SK-N-MC (cell line): ENCODE measurements at regions not wholly inside any gene's neighbourhood (a gene's known extent, or its start where the extent isn't known, plus 50 kb on each side); places are given as distances from the start of the nearest gene placed in this dataset.

Source experiments
- DNase-seq: peaks from one replicate; pipeline ENCODE4 v3.0.0-alpha.2; 2011; ENCODE audit warnings: low read depth, low spot score
- H3K27ac ChIP-seq: fragments of 200-600 bp; sonication (generic); 2 replicates; pipeline ENCODE4 v1.5.1; 2016; ENCODE audit warnings: mixed run types
- H3K36me3 ChIP-seq: fragments of 200-600 bp; sonication (generic); 2 replicates; pipeline ENCODE4 v1.6.1; 2017; ENCODE audit warnings: antibody characterized with exemption, low read length, mixed read lengths; ENCODE audit not compliant: insufficient read depth
- H3K4me3 ChIP-seq: fragments of 200-600 bp; sonication (generic); 2 replicates; pipeline ENCODE4 v1.5.1; 2016
- H3K9ac ChIP-seq: fragments of 200-600 bp; sonication (generic); 2 replicates; pipeline ENCODE4 v1.8.0; 2017; ENCODE audit warnings: mixed run types, mixed read lengths; ENCODE audit not compliant: insufficient read length
- H3K9me3 ChIP-seq: fragments of 200-600 bp; sonication (generic); 2 replicates; pipeline ENCODE4 v1.6.1; 2017; ENCODE audit warnings: low read depth, mild to moderate bottlenecking, antibody characterized with exemption, low read length, moderate library complexity, mixed read lengths
- EZH2 ChIP-seq: fragments of 200-600 bp; sonication (generic); IDR thresholded peaks from one replicate; pipeline ENCODE4 v1.6.1; 2017; ENCODE audit warnings: antibody characterized with exemption
- FOXP2 ChIP-seq: optimal IDR thresholded peaks from 2 replicates; pipeline ENCODE3; 2011; ENCODE audit warnings: mild to moderate bottlenecking, moderate library complexity; ENCODE audit not compliant: insufficient read depth; ENCODE audit errors: extremely low read length, control extremely low read depth
- POLR2AphosphoS5 ChIP-seq: IDR thresholded peaks from 2 replicates; pipeline ENCODE4 v1.6.1; 2012; ENCODE audit warnings: mild to moderate bottlenecking, low read depth, low read length, borderline replicate concordance

DNA sequence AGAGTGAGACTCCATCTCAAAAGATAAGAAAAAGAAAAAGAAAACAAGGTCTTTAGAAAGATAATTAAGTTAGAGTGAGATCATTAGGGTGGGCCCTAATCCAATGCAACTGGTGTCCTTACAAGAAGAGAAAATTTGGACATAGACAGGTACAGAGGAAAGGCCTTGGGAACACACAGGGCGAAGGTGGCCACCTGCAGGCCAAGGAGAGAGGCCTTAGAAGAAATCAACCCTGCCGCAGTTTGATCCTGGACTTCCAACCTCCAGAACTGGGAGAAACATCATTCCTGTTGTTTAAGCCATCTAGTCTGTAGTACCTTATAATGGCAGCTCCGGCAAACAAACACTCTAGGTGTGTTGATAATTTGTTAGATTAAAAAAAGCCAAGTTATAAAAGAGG, 491.9 kb downstream of the MED13L start:
- H3K36me3 ChIP-seq: no peaks in the 10 kb centered on the region
- TF ChIP-seq FOXP2: no peak
- TF ChIP-seq POLR2AphosphoS5: no peak
- TF ChIP-seq EZH2: no peak
- H3K4me3 ChIP-seq: no peak overlapping the region
- H3K9ac ChIP-seq: no peak overlapping the region
- H3K27ac ChIP-seq: no peak overlapping the region
- DNase-seq: no peak
- no peaks in the 10 kb centered on the region for H3K9me3 ChIP-seq

DNA sequence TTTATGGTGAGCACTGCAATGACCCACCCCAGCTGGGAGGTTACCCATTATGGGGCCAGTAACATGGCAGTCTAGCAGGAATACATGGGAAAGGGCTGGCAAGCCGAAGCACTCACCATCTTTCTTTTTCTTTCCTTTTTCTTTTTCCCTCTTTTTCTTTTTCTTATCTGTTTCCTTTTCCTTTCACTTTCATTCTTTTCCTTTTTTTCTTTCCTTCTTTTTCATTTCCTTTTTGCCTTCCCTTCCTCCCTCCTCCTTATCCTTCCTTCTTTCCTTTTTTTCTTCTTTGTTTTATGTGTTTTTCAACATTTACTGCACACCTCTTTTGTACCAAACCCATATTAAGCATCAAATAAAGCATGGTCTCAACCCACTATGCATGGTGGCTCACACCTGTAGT, 501.1 kb downstream of the MED13L start:
- H3K27ac ChIP-seq: no peak overlapping the region
- no peak for DNase-seq
- no peak overlapping the region for H3K4me3 ChIP-seq
- H3K9me3 ChIP-seq: no peaks in the 10 kb centered on the region
- no peak overlapping the region for H3K9ac ChIP-seq
- TF ChIP-seq POLR2AphosphoS5 (no peak), EZH2 (no peak), FOXP2 (no peak)
- H3K36me3 ChIP-seq: no peaks in the 10 kb centered on the region

DNA sequence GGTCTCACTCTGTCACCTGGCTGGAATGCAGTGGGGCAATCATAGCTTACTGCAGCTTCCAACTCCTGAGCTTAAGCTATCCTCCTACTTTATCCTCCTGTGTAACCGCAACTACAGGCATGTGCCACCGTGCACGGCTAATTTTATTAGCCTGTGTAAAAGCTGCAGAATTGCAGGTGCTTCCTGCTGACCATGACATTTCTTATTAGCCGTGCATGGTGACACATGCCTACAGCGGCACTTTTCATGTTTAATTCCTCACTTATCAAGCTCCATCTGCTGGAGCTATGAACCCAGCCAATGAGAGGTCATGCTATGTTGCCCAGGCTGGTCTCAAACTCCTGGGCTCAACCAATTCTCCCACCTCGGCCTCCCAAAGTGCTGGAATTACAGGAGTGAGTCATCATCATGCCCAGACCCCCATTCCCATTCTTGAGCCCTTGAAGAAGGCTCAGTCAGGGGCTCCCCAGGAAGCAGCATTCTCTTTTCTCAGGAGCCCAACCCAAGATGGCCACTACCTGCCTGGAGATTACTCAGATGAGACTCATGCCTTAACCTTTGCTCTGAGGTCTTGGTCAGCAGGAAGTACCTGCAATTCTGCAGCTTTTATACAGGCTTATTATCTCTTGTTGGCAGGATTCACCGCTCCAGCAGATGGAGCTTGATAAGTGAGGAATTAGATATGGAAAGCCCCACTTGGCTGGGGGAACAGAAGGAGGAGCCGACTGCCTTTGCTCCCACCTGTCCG, 503.2 kb downstream of the MED13L start:
- H3K27ac ChIP-seq: no peak overlapping the region
- no peaks in the 10 kb centered on the region for H3K9me3 ChIP-seq
- H3K9ac ChIP-seq: no peak overlapping the region
- no peaks in the 10 kb centered on the region for H3K36me3 ChIP-seq
- TF ChIP-seq POLR2AphosphoS5: no peak
- no peak for TF ChIP-seq FOXP2
- TF ChIP-seq EZH2: no peak
- DNase-seq: no peak
- H3K4me3 ChIP-seq: no peak overlapping the region

DNA sequence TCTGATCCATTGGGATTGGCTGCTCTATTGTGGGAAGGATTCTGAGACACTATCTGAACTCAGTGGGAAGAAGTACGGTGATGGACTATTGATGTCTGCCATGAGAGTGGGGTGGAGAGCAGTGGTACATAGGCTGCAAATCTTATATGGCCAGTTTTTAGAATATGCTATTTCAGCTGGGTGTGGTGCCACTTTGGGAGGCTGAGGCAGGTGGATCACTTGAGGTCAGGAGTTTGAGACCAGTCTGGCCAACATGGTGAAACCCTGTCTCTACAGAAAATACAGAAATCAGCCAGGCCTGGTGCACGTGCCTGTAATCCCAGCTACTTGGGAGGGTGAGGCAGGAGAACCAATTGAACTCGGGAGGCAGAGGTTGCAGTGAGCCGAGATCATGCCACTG, 505.9 kb downstream of the MED13L start:
- Histone ChIP-seq H3K27ac (no peak overlapping the region), H3K9me3 (no peaks in the 10 kb centered on the region), H3K4me3 (no peak overlapping the region), H3K9ac (no peak overlapping the region), H3K36me3 (no peaks in the 10 kb centered on the region)
- TF ChIP-seq FOXP2 (no peak), EZH2 (no peak), POLR2AphosphoS5 (no peak)
- DNase-seq: no peak

DNA sequence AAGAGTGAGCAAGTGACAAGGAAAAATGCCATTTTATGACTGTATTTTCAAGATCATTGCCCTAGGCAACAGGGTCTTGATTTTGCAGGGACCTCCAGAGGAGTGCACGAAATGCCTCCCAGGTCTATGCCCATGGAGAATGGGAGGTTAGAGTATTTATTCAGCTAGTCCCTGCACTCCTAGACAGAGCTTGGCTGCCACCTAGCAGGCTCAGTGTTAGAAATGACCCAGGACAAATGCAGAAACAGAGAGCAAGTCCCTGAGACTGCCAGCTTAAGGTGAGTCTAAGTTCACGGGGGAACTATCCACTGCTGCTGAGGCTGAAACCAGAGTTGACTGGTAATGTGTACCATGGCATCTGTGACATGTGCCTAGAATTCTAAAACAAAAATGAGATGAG, 506.4 kb downstream of the MED13L start:
- Histone ChIP-seq H3K27ac (no peak overlapping the region), H3K9ac (no peak overlapping the region), H3K36me3 (no peaks in the 10 kb centered on the region), H3K4me3 (no peak overlapping the region), H3K9me3 (no peaks in the 10 kb centered on the region)
- TF ChIP-seq POLR2AphosphoS5 (no peak), EZH2 (no peak), FOXP2 (no peak)
- DNase-seq: no peak

DNA sequence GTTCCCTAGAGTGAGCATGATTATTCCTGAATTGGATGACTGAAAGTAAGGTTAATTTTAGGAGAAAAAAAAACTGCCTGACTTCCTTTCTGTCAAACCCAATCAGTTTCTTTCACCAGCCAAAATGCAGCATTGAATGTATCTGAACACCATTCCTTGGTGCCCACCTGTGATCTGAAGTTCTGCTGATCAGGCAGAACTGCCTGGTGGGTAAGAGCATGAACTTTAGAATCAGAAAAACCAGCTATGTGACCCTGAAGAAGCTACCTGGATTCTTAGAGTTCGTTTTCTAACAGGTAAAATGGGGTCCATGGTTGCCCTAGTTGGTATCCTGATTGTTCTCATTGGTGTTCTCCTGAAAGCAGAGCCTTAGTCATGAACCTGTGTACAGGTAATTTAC, 506.9 kb downstream of the MED13L start:
- TF ChIP-seq EZH2 (no peak), POLR2AphosphoS5 (no peak), FOXP2 (no peak)
- Histone ChIP-seq H3K9me3 (no peaks in the 10 kb centered on the region), H3K9ac (no peak overlapping the region), H3K27ac (no peak overlapping the region), H3K36me3 (no peaks in the 10 kb centered on the region), H3K4me3 (no peak overlapping the region)
- no peak for DNase-seq

DNA sequence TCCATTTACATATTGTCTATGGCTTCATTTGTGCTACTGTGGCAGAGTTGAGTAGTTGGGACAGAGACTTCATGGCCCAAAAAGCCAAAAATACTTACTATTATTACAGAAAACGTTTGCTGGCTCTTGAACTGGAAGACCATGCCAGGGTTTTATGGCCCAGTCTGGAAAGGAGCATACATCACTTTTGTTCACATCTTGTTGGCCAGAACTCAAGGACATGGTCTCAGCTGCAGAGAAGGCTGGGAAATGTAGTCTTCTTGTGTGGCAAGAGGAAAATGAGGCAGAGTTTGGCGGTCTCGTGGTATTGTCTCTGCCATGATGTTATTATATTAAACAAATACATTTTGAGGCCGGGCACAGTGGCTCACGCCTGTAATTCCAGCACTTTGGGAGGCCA, 509.6 kb downstream of the MED13L start:
- no peaks in the 10 kb centered on the region for H3K9me3 ChIP-seq
- H3K27ac ChIP-seq: no peak overlapping the region
- H3K4me3 ChIP-seq: no peak overlapping the region
- no peak overlapping the region for H3K9ac ChIP-seq
- no peak for DNase-seq
- TF ChIP-seq EZH2 (no peak), POLR2AphosphoS5 (no peak), FOXP2 (no peak)
- H3K36me3 ChIP-seq: no peaks in the 10 kb centered on the region

DNA sequence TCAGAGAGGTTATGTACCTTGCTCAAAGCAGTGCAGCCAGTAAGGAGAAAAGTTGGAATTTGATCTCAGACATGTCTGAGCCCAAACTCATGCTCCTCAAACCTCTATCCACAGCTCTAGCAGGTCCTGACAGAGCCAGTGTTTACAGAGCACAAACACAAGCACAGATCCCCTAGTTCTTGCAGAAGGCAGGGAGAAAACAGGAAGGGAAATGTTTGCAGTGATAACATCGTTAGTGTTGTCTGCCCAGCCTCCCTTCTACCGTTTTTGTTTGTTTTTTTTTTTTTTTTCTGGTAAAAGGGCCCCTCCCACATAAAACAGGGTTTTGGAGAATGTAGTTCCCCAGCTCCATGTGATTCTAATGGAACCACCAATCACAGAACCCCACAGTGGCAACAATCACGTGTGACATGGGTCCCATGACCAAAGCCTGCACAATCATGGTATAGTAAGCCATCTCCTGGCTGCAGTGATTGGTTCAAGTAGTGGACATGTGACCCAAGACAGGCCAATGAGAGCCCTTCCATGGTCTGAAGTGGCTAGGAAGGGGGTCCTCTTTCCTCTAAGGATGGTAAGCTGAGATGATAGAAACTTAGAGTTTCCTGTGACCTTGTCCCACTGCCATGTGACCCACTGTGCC, 513.4 kb downstream of the MED13L start:
- no peak overlapping the region for H3K9ac ChIP-seq
- no peaks in the 10 kb centered on the region for H3K36me3 ChIP-seq
- no peak for TF ChIP-seq FOXP2
- no peak for TF ChIP-seq POLR2AphosphoS5
- TF ChIP-seq EZH2: no peak
- no peak overlapping the region for H3K27ac ChIP-seq
- DNase-seq: no peak
- no peak overlapping the region for H3K4me3 ChIP-seq
- no peaks in the 10 kb centered on the region for H3K9me3 ChIP-seq
